ENCODE measurements at regions not wholly inside any gene's neighbourhood (a gene's known extent, or its start where the extent isn't known, plus 50 kb on each side); places are given as distances from the start of the nearest gene placed in this dataset.

- ATAC-seq: no peak
- Mint-ChIP-seq H3K36me3 (no peaks in the 10 kb centered on the region), H3K27me3 (peaks cover 13% of the 10 kb centered on the region), H3K9me3 (peaks cover 1% of the 10 kb centered on the region), H3K4me1 (no peaks in the 10 kb centered on the region), H3K4me3 (no peak overlapping the region), H3K27ac (no peak overlapping the region)
These were observed 93.4 kb downstream of the ABHD5 start for GRCh38 chr3:43783987-43784639.

GRCh38 chr3:43784640-43785011 lies 93.9 kb downstream of the ABHD5 start:
- no peaks in the 10 kb centered on the region for H3K4me1 Mint-ChIP-seq
- H3K36me3 Mint-ChIP-seq: no peaks in the 10 kb centered on the region
- H3K9me3 Mint-ChIP-seq: no peaks in the 10 kb centered on the region
- ATAC-seq: no peak
- no peak overlapping the region for H3K4me3 Mint-ChIP-seq
- no peak overlapping the region for H3K27ac Mint-ChIP-seq
- H3K27me3 Mint-ChIP-seq: peaks cover 19% of the 10 kb centered on the region

- ATAC-seq: no peak
- Mint-ChIP-seq H3K27ac (no peak overlapping the region), H3K4me1 (no peaks in the 10 kb centered on the region), H3K9me3 (no peaks in the 10 kb centered on the region), H3K36me3 (no peaks in the 10 kb centered on the region), H3K27me3 (peaks cover 28% of the 10 kb centered on the region), H3K4me3 (no peak overlapping the region)
These were observed 94.8 kb downstream of the ABHD5 start for GRCh38 chr3:43785551-43785950.

- ATAC-seq: no peak
- Mint-ChIP-seq H3K9me3 (no peaks in the 10 kb centered on the region), H3K4me3 (no peak overlapping the region), H3K27ac (no peak overlapping the region), H3K36me3 (no peaks in the 10 kb centered on the region), H3K4me1 (no peaks in the 10 kb centered on the region), H3K27me3 (peaks cover 33% of the 10 kb centered on the region)
These were observed 95.4 kb downstream of the ABHD5 start for GRCh38 chr3:43786102-43786501.

- Mint-ChIP-seq H3K4me3 (no peak overlapping the region), H3K36me3 (no peaks in the 10 kb centered on the region), H3K27me3 (peaks cover 39% of the 10 kb centered on the region), H3K27ac (no peak overlapping the region), H3K4me1 (no peaks in the 10 kb centered on the region), H3K9me3 (no peaks in the 10 kb centered on the region)
- ATAC-seq: no peak
These were observed 96.0 kb downstream of the ABHD5 start for GRCh38 chr3:43786526-43787305.

- peaks cover 40% of the 10 kb centered on the region for H3K27me3 Mint-ChIP-seq
- H3K9me3 Mint-ChIP-seq: no peaks in the 10 kb centered on the region
- H3K4me3 Mint-ChIP-seq: no peak overlapping the region
- no peak for ATAC-seq
- no peak overlapping the region for H3K27ac Mint-ChIP-seq
- no peaks in the 10 kb centered on the region for H3K36me3 Mint-ChIP-seq
- no peaks in the 10 kb centered on the region for H3K4me1 Mint-ChIP-seq
These were observed 96.6 kb downstream of the ABHD5 start for GRCh38 chr3:43787330-43787729.

GRCh38 chr3:43789028-43789427 lies 98.3 kb downstream of the ABHD5 start:
- H3K27me3 Mint-ChIP-seq: peaks cover 45% of the 10 kb centered on the region
- no peaks in the 10 kb centered on the region for H3K9me3 Mint-ChIP-seq
- no peak overlapping the region for H3K27ac Mint-ChIP-seq
- no peak overlapping the region for H3K4me3 Mint-ChIP-seq
- no peak for ATAC-seq
- H3K4me1 Mint-ChIP-seq: no peaks in the 10 kb centered on the region
- no peaks in the 10 kb centered on the region for H3K36me3 Mint-ChIP-seq

GRCh38 chr3:43790060-43790459 lies 99.3 kb downstream of the ABHD5 start:
- H3K9me3 Mint-ChIP-seq: no peaks in the 10 kb centered on the region
- H3K4me3 Mint-ChIP-seq: no peak overlapping the region
- no peaks in the 10 kb centered on the region for H3K4me1 Mint-ChIP-seq
- H3K27ac Mint-ChIP-seq: no peak overlapping the region
- no peaks in the 10 kb centered on the region for H3K36me3 Mint-ChIP-seq
- H3K27me3 Mint-ChIP-seq: peaks cover 54% of the 10 kb centered on the region
- ATAC-seq: no peak

- no peak for ATAC-seq
These were observed 99.7 kb downstream of the ABHD5 start for GRCh38 chr3:43790476-43790875.

GRCh38 chr3:43791246-43791645 lies 100.5 kb downstream of the ABHD5 start:
- Mint-ChIP-seq H3K4me1 (no peaks in the 10 kb centered on the region), H3K4me3 (no peak overlapping the region)

More at GRCh38 chr3:43790476-43790875, 99.7 kb downstream of the ABHD5 start:
- Mint-ChIP-seq H3K36me3 (no peaks in the 10 kb centered on the region), H3K27me3 (peaks cover 52% of the 10 kb centered on the region), H3K9me3 (no peaks in the 10 kb centered on the region), H3K4me1 (no peaks in the 10 kb centered on the region), H3K4me3 (no peak overlapping the region), H3K27ac (no peak overlapping the region)

GRCh38 chr3:43792904-43793303 lies 102.2 kb downstream of the ABHD5 start:
- Mint-ChIP-seq H3K9me3 (no peaks in the 10 kb centered on the region), H3K4me3 (no peak overlapping the region), H3K36me3 (no peaks in the 10 kb centered on the region), H3K27ac (no peak overlapping the region), H3K4me1 (no peaks in the 10 kb centered on the region), H3K27me3 (peaks cover 57% of the 10 kb centered on the region)
- no peak for ATAC-seq

More at GRCh38 chr3:43791246-43791645, 100.5 kb downstream of the ABHD5 start:
- H3K9me3 Mint-ChIP-seq: no peaks in the 10 kb centered on the region
- no peak for ATAC-seq
- H3K27ac Mint-ChIP-seq: no peak overlapping the region
- no peaks in the 10 kb centered on the region for H3K36me3 Mint-ChIP-seq
- H3K27me3 Mint-ChIP-seq: peaks cover 54% of the 10 kb centered on the region

- H3K27ac Mint-ChIP-seq: no peak overlapping the region
- H3K4me1 Mint-ChIP-seq: no peaks in the 10 kb centered on the region
- no peak for ATAC-seq
- H3K36me3 Mint-ChIP-seq: no peaks in the 10 kb centered on the region
- H3K27me3 Mint-ChIP-seq: peaks cover 55% of the 10 kb centered on the region
- H3K4me3 Mint-ChIP-seq: no peak overlapping the region
- no peaks in the 10 kb centered on the region for H3K9me3 Mint-ChIP-seq
These were observed 103.1 kb downstream of the ABHD5 start for GRCh38 chr3:43793648-43794372.

- peaks cover 45% of the 10 kb centered on the region for H3K27me3 Mint-ChIP-seq
- H3K4me3 Mint-ChIP-seq: no peak overlapping the region
- H3K27ac Mint-ChIP-seq: no peak overlapping the region
- no peaks in the 10 kb centered on the region for H3K4me1 Mint-ChIP-seq
- no peaks in the 10 kb centered on the region for H3K9me3 Mint-ChIP-seq
- no peak for ATAC-seq
- H3K36me3 Mint-ChIP-seq: no peaks in the 10 kb centered on the region
These were observed 104.0 kb downstream of the ABHD5 start for GRCh38 chr3:43794776-43795175.

GRCh38 chr3:43795491-43795890 lies 104.8 kb downstream of the ABHD5 start:
- H3K4me1 Mint-ChIP-seq: no peaks in the 10 kb centered on the region

GRCh38 chr3:43796041-43796596 lies 105.4 kb downstream of the ABHD5 start:
- ATAC-seq: no peak
- Mint-ChIP-seq H3K27me3 (peaks cover 32% of the 10 kb centered on the region), H3K36me3 (no peaks in the 10 kb centered on the region)

More at GRCh38 chr3:43795491-43795890, 104.8 kb downstream of the ABHD5 start:
- Mint-ChIP-seq H3K9me3 (peaks cover 2% of the 10 kb centered on the region), H3K27me3 (peaks cover 38% of the 10 kb centered on the region), H3K36me3 (no peaks in the 10 kb centered on the region), H3K4me3 (no peak overlapping the region), H3K27ac (no peak overlapping the region)
- no peak for ATAC-seq

More at GRCh38 chr3:43796041-43796596, 105.4 kb downstream of the ABHD5 start:
- Mint-ChIP-seq H3K27ac (no peak overlapping the region), H3K4me3 (no peak overlapping the region), H3K9me3 (peaks cover 4% of the 10 kb centered on the region), H3K4me1 (no peaks in the 10 kb centered on the region)
